ENCODE measurements at regions not wholly inside any gene's neighbourhood (a gene's known extent, or its start where the extent isn't known, plus 50 kb on each side); places are given as distances from the start of the nearest gene placed in this dataset.

DNA sequence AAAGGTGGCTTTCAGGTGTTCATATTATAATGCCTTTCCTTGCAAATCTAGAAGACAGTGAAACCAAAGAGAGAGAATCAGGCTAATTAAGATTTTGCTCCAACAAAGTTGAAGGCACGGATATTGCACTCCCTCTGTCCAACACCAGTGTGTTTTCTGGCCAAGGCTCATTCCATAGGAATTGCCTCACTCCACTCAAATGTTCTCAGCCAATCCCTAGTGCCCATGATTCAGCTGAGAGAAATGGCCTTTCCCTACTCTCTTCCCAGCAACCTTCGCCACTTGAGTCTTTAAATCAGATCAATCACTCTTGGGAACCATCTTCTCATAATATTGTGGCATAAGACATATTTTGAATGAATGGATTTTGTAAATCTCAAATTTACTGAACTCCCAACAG lies 768.2 kb upstream of the ACVR2A start:
- H3K4me3 ChIP-seq, result no peak overlapping the region
- no peak overlapping the region for H3K9ac ChIP-seq
- H3K4me1 ChIP-seq, result no peaks in the 10 kb centered on the region
- no peaks in the 10 kb centered on the region for H3K36me3 ChIP-seq
- no peak overlapping the region for H3K4me2 ChIP-seq
- no peaks in the 10 kb centered on the region for H4K20me1 ChIP-seq
- no peaks in the 10 kb centered on the region for H3K27me3 ChIP-seq
- no peak overlapping the region for H3K27ac ChIP-seq
- TF ChIP-seq Cebpa-rat (IDR thresholded peaks at IDR 0.05), result no peak
- no peaks in the 10 kb centered on the region for H3K9me3 ChIP-seq (replicated peaks in 1 of 11)

DNA sequence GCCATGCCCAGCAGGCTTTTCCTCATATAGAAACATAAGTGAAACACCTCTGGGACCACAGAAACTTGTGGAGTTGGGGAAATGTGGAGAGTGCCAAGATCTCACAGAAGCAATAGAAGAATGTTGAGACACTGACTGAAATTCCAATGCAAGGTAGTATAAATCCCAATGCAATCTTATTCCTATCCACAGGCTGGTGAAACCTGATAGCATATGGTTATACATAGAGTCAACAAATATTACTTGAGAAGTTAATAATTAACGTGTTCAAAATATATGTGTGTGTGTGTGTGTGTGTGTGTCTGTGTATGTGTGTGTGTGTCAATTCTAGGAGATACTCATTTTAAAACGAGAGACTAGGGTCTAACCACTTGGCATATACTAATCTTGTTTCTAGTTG lies 776.8 kb upstream of the ACVR2A start:
- Histone ChIP-seq H3K9me3 (replicated peaks in 1 of 11) (peaks cover 0 to 18% (median 14%) of the 10 kb centered on the region in 11 experiments; a peak in 14 of 22 replicates), H3K4me1 (no peaks in the 10 kb centered on the region), H3K9ac (no peak overlapping the region), H3K27ac (no peak overlapping the region), H3K27me3 (no peaks in the 10 kb centered on the region), H4K20me1 (no peaks in the 10 kb centered on the region), H3K4me2 (no peak overlapping the region), H3K36me3 (no peaks in the 10 kb centered on the region), H3K4me3 (no peak overlapping the region)
- no peak for TF ChIP-seq Cebpa-rat (IDR thresholded peaks at IDR 0.05)

DNA sequence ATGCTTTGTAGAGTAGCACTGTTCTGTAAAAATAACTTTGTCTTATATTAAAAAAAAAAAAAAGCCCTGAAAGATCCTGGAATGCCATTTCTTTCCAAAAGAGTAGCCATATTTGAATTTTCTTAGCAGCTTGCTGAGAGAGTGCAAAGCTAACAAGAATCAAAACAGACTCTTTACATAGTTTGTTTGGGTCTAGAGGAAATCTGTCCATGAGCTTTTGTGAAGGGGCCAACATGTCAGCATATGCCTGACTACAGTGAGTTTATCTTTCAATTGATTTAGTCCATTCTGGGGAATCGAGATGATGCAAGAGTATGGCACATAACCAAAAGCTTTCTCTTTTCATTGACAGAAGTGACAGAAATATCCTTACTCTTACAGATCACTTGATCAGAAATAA lies 777.7 kb upstream of the ACVR2A start:
- Histone ChIP-seq H4K20me1 (no peaks in the 10 kb centered on the region), H3K27me3 (no peaks in the 10 kb centered on the region), H3K36me3 (no peaks in the 10 kb centered on the region), H3K9me3 (replicated peaks in 1 of 11) (peaks cover 0 to 18% (median 14%) of the 10 kb centered on the region in 11 experiments; a peak in 14 of 22 replicates), H3K9ac (no peak overlapping the region), H3K27ac (no peak overlapping the region), H3K4me2 (no peak overlapping the region), H3K4me3 (no peak overlapping the region), H3K4me1 (no peaks in the 10 kb centered on the region)
- no peak for TF ChIP-seq Cebpa-rat (IDR thresholded peaks at IDR 0.05)

DNA sequence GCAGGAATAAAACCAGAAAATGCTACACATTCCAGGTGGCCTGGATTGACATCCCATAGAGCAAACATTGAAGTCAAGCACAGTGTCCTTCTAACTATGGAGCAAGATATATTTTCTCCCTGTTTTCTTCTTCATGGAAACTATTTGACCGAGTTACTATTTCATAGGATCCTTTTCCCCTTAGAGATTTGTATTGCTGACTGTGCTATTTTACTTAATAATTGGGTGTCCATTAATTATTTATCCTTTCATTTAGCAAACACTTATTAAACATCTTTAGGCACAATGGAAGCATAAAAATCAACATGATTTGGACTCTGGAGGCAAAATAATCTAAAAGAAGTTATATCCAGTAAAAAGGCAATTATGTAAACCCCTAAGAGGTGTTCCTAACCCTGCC lies 782.8 kb upstream of the ACVR2A start:
- TF ChIP-seq Cebpa-rat (IDR thresholded peaks at IDR 0.05), result no peak
- Histone ChIP-seq H3K9me3 (replicated peaks in 1 of 11) (peaks cover 0 to 18% (median 14%) of the 10 kb centered on the region in 11 experiments; a peak in 14 of 22 replicates), H3K4me2 (no peak overlapping the region), H3K36me3 (no peaks in the 10 kb centered on the region), H3K4me1 (peaks cover 0 to 4% (median 0%) of the 10 kb centered on the region in 10 experiments; a peak in 1 of 20 replicates), H3K27ac (no peak overlapping the region), H3K9ac (no peak overlapping the region), H3K27me3 (no peaks in the 10 kb centered on the region), H4K20me1 (no peaks in the 10 kb centered on the region), H3K4me3 (no peak overlapping the region)

DNA sequence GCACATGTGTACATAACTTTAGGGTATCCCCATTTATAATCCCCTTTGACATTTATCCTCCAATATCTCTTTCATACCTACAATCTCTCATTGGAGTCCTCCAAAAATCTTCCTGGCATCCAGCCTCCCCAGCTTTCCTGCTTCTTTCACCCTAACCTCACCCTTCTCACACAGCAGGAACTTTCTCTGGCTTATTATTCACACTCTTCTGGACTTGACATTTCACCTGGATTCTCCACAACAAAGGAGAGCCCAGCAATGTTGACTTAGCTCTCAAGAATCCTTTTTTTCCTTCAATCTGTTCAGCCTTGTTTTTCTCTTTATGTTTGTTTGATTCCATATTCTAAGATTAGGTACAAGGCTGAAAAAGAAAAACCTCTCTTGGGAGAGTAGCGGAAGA lies 783.6 kb upstream of the ACVR2A start:
- Histone ChIP-seq H3K4me2 (no peak overlapping the region), H3K27ac (no peak overlapping the region), H3K9me3 (replicated peaks in 1 of 11) (peaks cover 0 to 18% (median 14%) of the 10 kb centered on the region in 11 experiments; a peak in 14 of 22 replicates), H3K9ac (no peak overlapping the region), H3K4me1 (peaks cover 0 to 4% (median 0%) of the 10 kb centered on the region in 10 experiments; a peak in 1 of 20 replicates), H3K27me3 (no peaks in the 10 kb centered on the region), H4K20me1 (no peaks in the 10 kb centered on the region), H3K36me3 (no peaks in the 10 kb centered on the region), H3K4me3 (no peak overlapping the region)
- TF ChIP-seq Cebpa-rat (IDR thresholded peaks at IDR 0.05), result no peak

DNA sequence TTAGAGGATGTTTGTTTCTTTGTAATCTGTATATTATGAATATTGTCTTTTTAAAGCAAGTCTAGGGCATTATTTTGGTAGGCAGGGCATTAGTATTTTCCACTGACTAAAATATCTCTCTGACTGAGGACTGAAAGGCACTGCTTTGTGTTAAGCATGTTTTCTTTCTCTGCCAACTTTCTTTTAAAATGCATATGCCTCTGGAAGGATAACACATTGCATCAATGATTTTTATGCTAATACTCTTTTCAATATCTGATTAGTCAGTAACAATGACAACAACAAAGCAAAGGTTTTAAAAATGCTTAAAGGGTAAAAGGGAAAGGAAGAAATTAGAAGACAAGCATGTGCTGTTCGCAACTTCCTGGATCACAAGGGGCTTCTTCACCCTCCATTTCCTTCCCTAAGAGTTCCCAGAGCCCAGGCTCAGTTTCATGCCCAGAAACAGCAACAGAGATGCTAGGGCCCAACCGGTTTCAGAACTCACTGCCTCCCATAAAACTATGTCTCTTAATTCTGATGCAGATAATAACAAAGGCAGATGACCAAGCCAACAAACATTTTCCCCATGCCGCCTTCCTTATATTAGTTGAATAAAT lies 786.8 kb upstream of the ACVR2A start:
- Histone ChIP-seq H3K4me3 (no peak overlapping the region), H3K9me3 (replicated peaks in 1 of 11) (peaks cover 0 to 11% (median 0%) of the 10 kb centered on the region in 11 experiments; a peak in 3 of 22 replicates), H3K4me2 (no peak overlapping the region), H4K20me1 (no peaks in the 10 kb centered on the region), H3K4me1 (peaks cover 0 to 4% (median 0%) of the 10 kb centered on the region in 10 experiments; a peak in 1 of 20 replicates), H3K27ac (no peak overlapping the region), H3K36me3 (no peaks in the 10 kb centered on the region), H3K27me3 (no peaks in the 10 kb centered on the region), H3K9ac (no peak overlapping the region)
- no peak for TF ChIP-seq Cebpa-rat (IDR thresholded peaks at IDR 0.05)

DNA sequence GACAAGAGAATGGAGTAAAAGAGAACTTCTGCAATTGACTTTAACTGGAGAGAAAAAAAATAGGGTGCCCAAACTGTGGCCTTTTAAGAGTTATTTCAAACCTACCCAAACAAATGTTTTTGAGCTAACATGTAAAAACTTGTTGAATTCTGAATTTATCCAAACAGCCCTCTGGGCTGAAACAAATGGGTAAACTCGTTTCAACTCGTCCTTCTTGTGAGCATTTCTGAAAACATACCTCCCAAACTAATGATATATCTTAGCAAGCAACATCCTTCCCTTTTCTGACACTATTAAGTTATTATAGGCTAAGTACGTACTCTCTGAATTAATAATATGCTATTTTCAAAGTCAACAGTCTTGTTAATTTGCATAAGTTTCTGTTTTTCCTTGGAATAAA lies 793.0 kb upstream of the ACVR2A start:
- Histone ChIP-seq H4K20me1 (no peaks in the 10 kb centered on the region), H3K9me3 (replicated peaks in 1 of 11) (peaks cover 0 to 11% (median 0%) of the 10 kb centered on the region in 11 experiments; a peak in 3 of 22 replicates), H3K27ac (no peak overlapping the region), H3K27me3 (no peaks in the 10 kb centered on the region), H3K36me3 (no peaks in the 10 kb centered on the region), H3K9ac (no peak overlapping the region), H3K4me2 (no peak overlapping the region), H3K4me1 (no peaks in the 10 kb centered on the region), H3K4me3 (no peak overlapping the region)
- TF ChIP-seq Cebpa-rat (IDR thresholded peaks at IDR 0.05), result no peak

DNA sequence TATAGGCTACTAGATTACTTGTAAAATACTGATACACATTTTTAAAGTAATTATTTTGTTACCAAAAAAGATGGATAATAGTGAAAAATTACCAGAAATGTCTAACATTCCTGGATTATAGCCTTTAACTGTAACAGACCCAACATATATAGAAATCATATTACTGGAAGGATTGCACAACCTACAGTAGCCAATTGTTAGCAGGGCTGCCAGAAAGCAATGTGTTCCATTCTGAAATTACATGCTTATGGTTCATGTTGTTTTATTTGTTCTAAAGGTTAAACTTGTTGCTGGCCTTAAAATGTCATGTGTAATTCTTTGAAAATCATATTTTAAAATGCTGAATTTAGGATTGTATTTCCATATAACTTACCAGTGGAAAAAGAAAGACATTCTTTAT lies 793.6 kb upstream of the ACVR2A start:
- no peak overlapping the region for H3K4me2 ChIP-seq
- H3K4me3 ChIP-seq, result no peak overlapping the region
- H3K4me1 ChIP-seq, result no peaks in the 10 kb centered on the region
- no peaks in the 10 kb centered on the region for H4K20me1 ChIP-seq
- TF ChIP-seq Cebpa-rat (IDR thresholded peaks at IDR 0.05), result no peak
- no peaks in the 10 kb centered on the region for H3K27me3 ChIP-seq
- H3K9me3 ChIP-seq (replicated peaks in 1 of 11), result peaks cover 0 to 11% (median 0%) of the 10 kb centered on the region in 11 experiments; a peak in 3 of 22 replicates
- H3K36me3 ChIP-seq, result no peaks in the 10 kb centered on the region
- no peak overlapping the region for H3K27ac ChIP-seq
- no peak overlapping the region for H3K9ac ChIP-seq

DNA sequence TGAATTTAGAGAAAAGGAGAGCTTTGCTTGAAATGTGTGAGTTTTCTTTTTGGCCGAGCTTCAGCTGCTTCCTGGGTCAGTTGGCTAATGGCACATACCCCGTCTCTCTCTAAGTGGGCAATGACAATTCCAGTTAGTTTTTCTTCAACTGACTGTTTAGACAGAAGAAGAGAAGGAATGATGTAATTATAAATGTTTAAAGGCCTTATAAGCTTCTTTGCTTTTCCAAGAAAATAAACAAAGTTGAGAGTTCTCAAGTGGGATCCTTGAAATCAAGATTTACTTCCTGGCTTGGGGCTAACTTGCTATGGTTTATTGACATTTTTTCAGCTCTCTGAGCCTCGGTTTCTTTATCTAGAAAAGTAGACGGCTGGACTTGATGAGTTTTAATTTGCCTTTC lies 794.9 kb upstream of the ACVR2A start:
- Histone ChIP-seq H3K27ac (no peak overlapping the region), H3K27me3 (no peaks in the 10 kb centered on the region), H3K36me3 (no peaks in the 10 kb centered on the region), H3K4me2 (no peak overlapping the region), H3K4me3 (no peak overlapping the region), H3K9me3 (replicated peaks in 1 of 11) (peaks cover 0 to 11% (median 0%) of the 10 kb centered on the region in 11 experiments; a peak in 3 of 22 replicates), H3K4me1 (no peaks in the 10 kb centered on the region), H4K20me1 (no peaks in the 10 kb centered on the region), H3K9ac (no peak overlapping the region)
- TF ChIP-seq Cebpa-rat (IDR thresholded peaks at IDR 0.05), result no peak

DNA sequence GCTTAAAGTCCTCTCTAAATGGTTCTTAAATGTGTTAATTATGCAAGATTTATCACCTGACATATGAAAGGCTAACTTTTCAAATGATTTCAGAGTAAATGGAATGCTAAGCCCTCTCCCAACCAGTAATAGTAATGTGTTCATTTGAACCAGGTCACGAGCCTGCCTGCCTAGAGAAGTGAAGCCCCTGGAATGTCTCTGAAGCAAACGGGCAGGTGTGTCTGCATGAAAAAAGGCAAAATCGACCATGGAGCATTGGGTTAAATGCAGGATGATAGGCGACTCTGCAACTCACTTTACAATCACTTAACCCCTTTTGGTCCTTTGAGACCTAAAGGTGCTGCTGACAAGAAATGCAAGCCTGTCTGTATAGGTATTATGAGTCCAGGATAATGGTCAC lies 798.4 kb upstream of the ACVR2A start:
- Histone ChIP-seq H3K27me3 (no peaks in the 10 kb centered on the region), H3K27ac (no peak overlapping the region), H3K9me3 (replicated peaks in 1 of 11) (no peaks in the 10 kb centered on the region), H3K4me1 (no peaks in the 10 kb centered on the region), H4K20me1 (no peaks in the 10 kb centered on the region), H3K4me2 (no peak overlapping the region), H3K9ac (no peak overlapping the region), H3K4me3 (no peak overlapping the region), H3K36me3 (no peaks in the 10 kb centered on the region)
- TF ChIP-seq Cebpa-rat (IDR thresholded peaks at IDR 0.05), result no peak
